GM12873 (cell line): ENCODE measurements at regions not wholly inside any gene's neighbourhood (a gene's known extent, or its start where the extent isn't known, plus 50 kb on each side); places are given as distances from the start of the nearest gene placed in this dataset.

Experiments used
- TF ChIP-seq, protein P1 (sequence below): IDR thresholded peaks from 2 replicates; pipeline ENCODE4 v1.5.1; 2012; ENCODE audit warnings: low read depth, mild to moderate bottlenecking, moderate library complexity, low read length, control low read depth; ENCODE audit not compliant: insufficient read depth; ENCODE audit errors: missing control alignments

DNA sequence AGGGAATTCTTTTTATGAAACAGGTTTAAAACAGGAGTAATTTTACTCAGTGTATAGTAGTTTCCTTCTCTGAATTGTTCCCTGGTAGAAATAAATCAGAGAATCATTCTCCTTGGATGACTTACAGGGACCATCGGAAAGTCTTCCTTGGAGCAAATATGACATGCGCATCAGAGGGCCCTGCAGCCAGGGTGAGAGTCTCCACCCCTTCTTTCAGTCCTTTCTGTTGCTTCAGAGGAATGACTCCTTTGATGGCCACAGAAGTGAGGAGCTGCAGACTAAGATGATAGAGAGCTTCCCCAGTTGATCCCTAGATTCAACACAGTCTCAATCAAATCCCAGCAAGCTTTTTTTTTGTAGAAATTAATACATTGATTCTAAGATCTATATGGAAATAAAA, 294.8 kb upstream of the UMPS start:
- TF ChIP-seq, protein P1, sequence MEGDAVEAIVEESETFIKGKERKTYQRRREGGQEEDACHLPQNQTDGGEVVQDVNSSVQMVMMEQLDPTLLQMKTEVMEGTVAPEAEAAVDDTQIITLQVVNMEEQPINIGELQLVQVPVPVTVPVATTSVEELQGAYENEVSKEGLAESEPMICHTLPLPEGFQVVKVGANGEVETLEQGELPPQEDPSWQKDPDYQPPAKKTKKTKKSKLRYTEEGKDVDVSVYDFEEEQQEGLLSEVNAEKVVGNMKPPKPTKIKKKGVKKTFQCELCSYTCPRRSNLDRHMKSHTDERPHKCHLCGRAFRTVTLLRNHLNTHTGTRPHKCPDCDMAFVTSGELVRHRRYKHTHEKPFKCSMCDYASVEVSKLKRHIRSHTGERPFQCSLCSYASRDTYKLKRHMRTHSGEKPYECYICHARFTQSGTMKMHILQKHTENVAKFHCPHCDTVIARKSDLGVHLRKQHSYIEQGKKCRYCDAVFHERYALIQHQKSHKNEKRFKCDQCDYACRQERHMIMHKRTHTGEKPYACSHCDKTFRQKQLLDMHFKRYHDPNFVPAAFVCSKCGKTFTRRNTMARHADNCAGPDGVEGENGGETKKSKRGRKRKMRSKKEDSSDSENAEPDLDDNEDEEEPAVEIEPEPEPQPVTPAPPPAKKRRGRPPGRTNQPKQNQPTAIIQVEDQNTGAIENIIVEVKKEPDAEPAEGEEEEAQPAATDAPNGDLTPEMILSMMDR = no peak

DNA sequence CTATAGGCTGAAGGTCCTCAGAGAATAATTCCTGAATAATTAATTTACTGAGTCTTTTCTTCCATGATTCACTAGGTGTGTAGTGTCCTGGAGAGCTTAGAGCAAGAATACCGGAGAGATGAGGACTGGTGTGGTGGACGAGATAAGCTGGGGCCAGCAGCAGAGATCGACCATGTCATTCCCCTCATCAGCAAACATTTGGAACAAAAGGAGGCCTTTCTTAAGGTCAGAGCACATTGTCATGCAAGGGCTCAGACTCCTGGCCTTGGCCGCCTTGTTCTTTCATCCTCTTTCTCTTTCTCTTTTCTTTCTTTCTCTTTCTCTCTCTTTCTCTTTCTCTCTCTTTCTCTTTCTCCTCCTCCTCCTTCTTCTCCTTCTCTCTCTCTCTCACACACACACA, 291.4 kb upstream of the UMPS start:
- TF ChIP-seq, protein P1 = no peak

DNA sequence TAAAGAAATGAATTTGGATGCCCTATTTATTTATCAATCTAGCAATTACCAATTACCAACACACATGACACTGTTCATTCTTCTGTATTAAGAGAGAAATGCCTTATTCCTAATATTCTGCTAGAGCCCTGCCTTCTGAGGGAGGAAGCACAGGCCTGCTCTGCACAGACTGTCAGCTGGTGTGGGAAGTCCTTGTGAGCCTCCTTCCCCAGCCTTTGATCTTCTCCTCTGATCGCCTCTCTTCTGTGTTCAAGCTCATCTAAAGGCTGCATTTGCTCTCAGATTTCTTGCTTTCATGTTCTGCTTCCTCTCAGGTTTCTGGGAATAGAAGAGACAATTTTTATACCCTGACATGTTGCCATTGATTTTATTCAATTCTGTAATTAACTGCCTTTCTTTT, 290.6 kb upstream of the UMPS start:
- TF ChIP-seq, protein P1 = no peak

DNA sequence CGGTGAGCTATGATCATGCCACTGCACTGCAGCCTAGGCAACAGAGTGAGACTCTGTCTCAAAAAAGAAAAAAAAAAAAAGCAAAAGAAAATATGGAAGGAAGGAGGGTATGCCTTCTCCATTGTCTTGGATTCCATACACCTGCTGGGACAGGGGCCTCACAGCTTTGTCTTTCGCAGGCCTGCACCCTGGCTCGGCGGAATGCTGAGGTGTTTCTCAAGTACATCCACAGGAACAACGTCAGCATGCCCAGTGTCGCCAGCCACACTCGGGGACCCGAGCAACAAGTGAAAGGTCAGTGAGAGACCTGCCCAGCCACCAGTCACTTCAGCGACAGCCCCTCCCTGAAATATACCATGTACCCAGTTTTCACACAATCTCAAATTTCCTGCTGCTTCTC, 288.5 kb upstream of the UMPS start:
- TF ChIP-seq, protein P1 = no peak

DNA sequence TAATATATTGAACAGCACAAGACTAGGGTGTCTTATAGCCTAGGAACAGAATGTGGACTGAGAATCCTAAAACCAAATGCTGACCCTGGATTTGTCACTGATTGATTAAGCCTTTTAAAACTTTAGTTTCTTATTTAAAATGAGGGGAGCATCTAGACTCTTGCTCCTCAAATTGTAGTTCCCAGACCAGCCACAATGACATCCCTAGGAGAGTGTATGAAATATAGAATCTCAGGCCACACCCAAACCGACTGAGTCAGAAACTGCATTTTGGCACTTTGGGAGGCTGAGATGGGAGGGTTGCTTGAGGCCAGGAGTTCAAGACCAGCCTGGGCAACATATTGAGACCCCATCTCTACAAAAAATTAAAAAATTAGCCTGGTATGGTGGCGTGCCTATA, 287.8 kb upstream of the UMPS start:
- TF ChIP-seq, protein P1 = no peak

DNA sequence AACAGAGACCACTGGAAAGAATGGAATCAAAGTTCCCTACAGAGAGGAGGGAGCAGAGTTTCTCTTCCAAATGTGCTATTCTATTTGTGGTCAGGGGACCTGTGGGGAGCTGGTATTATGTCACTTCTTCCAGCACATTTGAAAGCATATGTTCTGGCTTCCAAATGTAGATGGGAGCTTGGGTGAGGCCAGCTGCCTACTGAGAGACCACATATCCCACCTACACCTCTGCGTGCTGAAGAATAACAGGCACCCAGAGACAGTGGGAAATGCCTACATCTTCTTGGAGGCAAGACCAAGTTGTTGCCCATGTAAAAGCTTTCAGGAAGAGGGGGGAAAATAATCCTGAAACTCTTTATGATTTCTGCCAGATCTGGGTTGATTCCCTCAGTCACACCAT, 286.8 kb upstream of the UMPS start:
- TF ChIP-seq, protein P1 = no peak

DNA sequence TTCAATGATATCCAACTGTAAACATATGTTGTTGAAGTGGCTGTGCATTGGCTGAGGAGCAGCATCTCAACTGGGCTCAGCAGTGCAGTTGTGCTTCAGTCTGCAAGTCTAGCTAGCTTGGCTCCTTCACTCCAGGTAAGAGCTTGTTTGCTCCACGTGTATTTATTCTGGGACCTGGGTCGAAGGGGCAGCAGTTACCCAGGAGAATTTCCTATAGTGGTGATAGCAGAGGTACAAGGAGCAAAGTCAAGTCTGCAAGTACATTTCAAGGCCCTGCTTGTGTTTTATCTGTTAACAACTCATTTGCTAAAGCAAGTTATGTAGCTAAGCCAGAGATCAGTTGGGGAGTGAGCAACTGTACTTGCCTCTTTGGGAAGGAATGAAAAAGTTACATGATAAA, 286.2 kb upstream of the UMPS start:
- TF ChIP-seq, protein P1 = no peak

DNA sequence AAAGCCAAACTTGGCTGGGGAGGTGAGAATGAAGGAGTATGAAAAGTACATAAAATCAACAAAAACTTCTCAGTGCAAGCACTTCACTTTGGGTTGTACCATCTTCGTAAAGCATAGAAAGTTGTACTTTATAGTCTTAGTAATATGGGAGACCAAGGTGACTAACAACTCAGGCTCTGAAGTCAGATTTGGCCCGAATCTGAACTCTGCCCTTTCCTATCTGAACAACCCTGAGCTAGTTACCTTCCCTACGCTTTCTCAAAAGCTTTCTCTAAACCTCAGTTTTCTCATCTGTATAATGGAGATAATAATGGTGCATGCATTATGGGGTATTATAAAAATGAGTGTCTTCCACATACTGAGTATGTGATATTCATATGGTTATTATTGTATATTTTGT, 285.4 kb upstream of the UMPS start:
- TF ChIP-seq, protein P1 = no peak
